GM13976 (cell line): ENCODE measurements at regions not wholly inside any gene's neighbourhood (a gene's known extent, or its start where the extent isn't known, plus 50 kb on each side); places are given as distances from the start of the nearest gene placed in this dataset.
A peak's percentile ranks its signal among the peaks of the same experiment; 100 is the strongest.

Experiments used
- DNase-seq: peaks from one replicate; pipeline ENCODE4 v3.0.0; 2012; ENCODE audit warnings: low spot score
- CTCF ChIP-seq: IDR thresholded peaks from 2 replicates; pipeline ENCODE4 v1.5.1; 2012; ENCODE audit warnings: borderline replicate concordance, mild to moderate bottlenecking; ENCODE audit not compliant: insufficient read depth; ENCODE audit errors: extremely low read depth, missing control alignments, control extremely low read depth
- in situ Hi-C: fragments of 300-500 bp; cut with MboI; formaldehyde crosslinking; loops from one replicate; pipeline ENCODE4 v1.12.0; 2022; ENCODE audit warnings: low sequenced_read_pairs, mixed read lengths, inconsistent platforms; ENCODE audit not compliant: unreplicated experiment

- no peak for DNase-seq
- in situ Hi-C loops = no loop called here
- TF ChIP-seq CTCF = no peak
Measured at GRCh38 chr6:56327946-56328727, 80.8 kb upstream of the COL21A1 start.

- in situ Hi-C loops = no loop called here
- DNase-seq = no peak
- TF ChIP-seq CTCF = no peak
Measured at GRCh38 chr6:56324396-56324795, 77.0 kb upstream of the COL21A1 start.

- DNase-seq = no peak
- TF ChIP-seq CTCF = no peak
- in situ Hi-C loops = no loop called here
Measured at GRCh38 chr6:56318851-56319250, 71.5 kb upstream of the COL21A1 start.

- peak; percentile 15 for DNase-seq
- TF ChIP-seq CTCF = peak; percentile 52
- in situ Hi-C loops = no loop called here
Measured at GRCh38 chr6:56314683-56315523, 67.5 kb upstream of the COL21A1 start.

GRCh38 chr6:56311533-56312448 is 64.4 kb upstream of the COL21A1 start:
- no peak for TF ChIP-seq CTCF
- DNase-seq = no peak
- in situ Hi-C loops = no loop called here

- no peak for TF ChIP-seq CTCF
- in situ Hi-C loops = no loop called here
- no peak for DNase-seq
Measured at GRCh38 chr6:56311061-56311460, 63.7 kb upstream of the COL21A1 start.
